Activated CD4-positive, alpha-beta T cell treated with anti-CD3 and anti-CD28 coated beads, Interleukin-2, Interleukin-6, amounts not matched to agents 100 ng/mL and 50 ng/mL, durations not matched to agents 16 hours and 8 hours (primary cell): ENCODE measurements at regions not wholly inside any gene's neighbourhood (a gene's known extent, or its start where the extent isn't known, plus 50 kb on each side); places are given as distances from the start of the nearest gene placed in this dataset.

Experiments used
- DNase-seq: peaks from one replicate; pipeline ENCODE4 v3.0.0-alpha.2; 2020

DNA sequence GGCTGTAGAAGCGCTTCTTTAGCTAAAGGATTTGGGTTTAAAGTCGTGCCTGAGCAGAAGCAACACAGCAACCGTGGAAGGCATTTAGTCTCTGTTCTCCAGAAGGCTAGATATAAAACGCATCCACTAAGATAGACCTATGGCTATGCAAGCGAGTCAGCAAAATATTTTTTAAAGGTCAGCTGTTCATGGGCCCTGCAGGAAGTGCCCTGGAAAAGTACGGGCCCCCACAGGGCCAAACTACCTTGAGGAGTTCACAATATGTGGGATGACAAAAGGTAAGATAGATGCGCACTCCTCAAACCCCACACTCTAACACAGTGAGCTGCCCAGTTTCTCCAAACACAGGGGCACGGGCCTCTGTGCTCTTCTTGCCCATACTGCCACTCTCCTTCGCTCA lies 261.6 kb downstream of the VPS13C start:
- no peak for DNase-seq

- DNase-seq: no peak
Measured at GRCh38 chr15:61796056-61796455, 264.2 kb downstream of the VPS13C start.

GRCh38 chr15:61794881-61795280 lies 265.4 kb downstream of the VPS13C start:
- no peak for DNase-seq

DNA sequence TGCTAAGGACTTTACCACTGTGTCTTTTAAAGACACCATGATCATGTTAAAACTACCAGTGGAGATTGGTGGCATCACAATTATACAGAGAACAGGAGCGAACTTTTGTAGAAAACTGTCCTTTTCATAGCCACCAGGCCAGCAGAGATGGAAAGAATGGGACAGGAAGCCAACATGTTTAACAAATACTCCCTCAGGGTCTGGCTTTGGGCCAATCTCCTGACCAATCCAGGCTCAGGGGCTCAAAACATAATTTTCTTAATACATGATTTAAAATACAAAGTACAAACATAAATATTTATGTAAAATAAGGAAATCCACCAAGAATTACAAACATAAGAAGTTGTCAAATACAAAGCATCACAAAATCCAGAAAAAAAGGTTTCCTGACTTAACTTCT lies 266.0 kb downstream of the VPS13C start:
- no peak for DNase-seq

DNA sequence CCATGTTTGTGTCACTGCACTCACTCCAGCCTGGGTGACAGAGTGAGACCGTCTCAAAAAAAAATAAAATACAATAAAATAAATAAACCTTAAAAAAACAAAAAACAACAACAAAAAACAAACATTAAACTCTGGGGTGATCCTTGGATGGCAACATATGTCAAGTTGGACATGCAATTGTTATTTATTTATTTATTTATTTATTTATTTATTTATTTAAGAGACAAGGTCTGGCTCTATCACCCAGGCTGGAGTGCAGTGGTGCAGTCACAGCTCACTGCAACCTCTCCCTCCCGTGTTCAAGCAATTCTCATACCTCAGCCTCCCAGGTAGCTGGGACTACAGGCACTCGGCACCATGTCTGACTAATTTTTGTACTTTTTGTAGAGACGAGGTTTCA lies 275.5 kb downstream of the VPS13C start:
- no peak for DNase-seq

DNA sequence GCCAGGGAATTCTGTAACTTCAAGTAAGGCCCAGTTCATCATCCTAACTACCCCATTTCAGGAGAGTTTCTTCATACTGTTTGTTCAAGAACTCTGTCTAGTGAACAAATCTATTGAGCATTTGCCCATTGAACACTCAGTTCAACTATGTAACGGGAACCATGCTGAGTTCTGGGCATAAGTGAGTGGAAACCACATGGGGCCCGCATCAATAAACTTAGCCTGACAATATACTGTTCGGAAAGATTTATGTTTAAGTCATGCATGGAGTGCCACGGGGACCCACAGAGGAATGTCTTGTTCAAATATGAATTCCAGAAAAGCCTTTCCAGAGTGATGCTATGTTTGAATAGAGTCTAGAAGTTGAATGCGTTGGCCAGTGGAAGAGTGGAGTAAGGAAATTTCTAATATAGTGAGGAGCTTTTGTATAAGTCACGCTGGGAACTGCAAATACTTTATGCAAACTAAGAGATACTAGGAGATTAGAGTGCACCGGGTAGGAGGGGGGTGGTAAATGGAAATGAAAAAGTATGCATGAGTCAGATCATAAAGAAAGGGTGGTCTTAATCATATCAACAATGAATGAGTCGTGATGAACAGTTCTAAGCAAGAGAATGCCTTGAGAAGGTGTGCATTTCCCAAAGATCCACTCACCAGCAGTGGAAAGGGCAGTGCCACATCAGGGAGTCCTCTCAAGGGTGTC lies 279.8 kb downstream of the VPS13C start:
- no peak for DNase-seq

- no peak for DNase-seq
Measured at GRCh38 chr15:61777689-61778088, 282.6 kb downstream of the VPS13C start.

- no peak for DNase-seq
Measured at GRCh38 chr15:61769557-61769956, 290.7 kb downstream of the VPS13C start.

GRCh38 chr15:61768131-61768530 lies 292.1 kb downstream of the VPS13C start:
- no peak for DNase-seq

- no peak for DNase-seq
Measured at GRCh38 chr15:61764981-61765380, 295.3 kb downstream of the VPS13C start.

- no peak for DNase-seq
Measured at GRCh38 chr15:61764141-61764540, 296.1 kb downstream of the VPS13C start.

- DNase-seq: no peak
Measured at GRCh38 chr15:61762676-61763075, 297.6 kb downstream of the VPS13C start.

- DNase-seq: no peak
Measured at GRCh38 chr15:61759639-61760038, 300.6 kb downstream of the VPS13C start.

GRCh38 chr15:61756071-61756820 lies 304.0 kb downstream of the VPS13C start:
- DNase-seq: no peak

DNA sequence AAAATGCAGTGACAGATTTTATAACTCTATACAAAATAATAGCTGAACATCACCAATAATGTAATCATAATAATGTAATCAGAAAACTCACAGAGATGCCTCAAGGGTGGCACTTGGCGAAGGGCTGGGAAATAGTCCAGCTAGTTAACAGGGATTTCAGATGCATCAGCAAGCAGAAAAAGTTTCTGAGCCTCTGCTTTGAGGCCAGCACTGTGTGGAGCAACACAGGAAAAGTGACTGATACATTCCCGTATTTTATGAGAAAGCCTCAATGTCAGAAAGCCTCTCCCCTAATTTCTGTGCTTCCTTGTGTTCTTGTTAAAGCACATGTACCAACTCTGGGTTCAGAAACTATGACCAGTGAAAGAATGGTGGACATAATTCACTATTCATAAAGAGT lies 304.8 kb downstream of the VPS13C start:
- DNase-seq: no peak

DNA sequence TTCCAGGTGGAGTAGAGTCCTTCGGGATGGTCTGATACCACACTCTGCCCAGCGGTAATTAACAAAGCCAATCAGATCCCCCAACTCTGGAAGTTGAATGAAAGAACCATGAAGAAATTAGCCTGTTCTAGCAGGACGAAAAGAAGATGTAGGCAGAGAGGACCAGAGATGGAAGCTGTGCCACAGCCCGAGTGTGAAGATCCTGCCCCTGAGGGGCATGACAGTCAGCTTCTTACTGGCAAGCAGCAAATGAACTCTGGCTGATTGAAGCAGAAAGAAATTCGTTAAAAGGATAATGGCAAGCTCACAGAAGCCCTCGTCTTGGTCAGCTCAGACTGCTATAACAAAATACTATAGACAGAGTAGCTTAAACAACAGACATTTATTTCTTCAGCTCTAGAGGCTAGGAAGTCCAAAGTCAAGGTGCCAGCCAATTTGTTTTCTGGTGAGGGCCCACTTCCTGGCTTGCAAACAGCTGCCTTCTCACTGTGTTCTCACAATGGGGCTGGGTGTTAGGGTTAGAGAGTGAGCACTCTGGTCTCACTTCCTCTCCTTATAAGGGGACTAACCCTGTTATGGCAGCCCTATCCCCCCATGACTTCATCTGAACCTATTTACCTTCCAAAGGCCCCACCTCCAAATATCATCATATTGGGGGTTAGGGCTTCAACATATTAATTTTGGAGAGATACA lies 307.1 kb downstream of the VPS13C start:
- no peak for DNase-seq

GRCh38 chr15:61752001-61752400 lies 308.2 kb downstream of the VPS13C start:
- no peak for DNase-seq

DNA sequence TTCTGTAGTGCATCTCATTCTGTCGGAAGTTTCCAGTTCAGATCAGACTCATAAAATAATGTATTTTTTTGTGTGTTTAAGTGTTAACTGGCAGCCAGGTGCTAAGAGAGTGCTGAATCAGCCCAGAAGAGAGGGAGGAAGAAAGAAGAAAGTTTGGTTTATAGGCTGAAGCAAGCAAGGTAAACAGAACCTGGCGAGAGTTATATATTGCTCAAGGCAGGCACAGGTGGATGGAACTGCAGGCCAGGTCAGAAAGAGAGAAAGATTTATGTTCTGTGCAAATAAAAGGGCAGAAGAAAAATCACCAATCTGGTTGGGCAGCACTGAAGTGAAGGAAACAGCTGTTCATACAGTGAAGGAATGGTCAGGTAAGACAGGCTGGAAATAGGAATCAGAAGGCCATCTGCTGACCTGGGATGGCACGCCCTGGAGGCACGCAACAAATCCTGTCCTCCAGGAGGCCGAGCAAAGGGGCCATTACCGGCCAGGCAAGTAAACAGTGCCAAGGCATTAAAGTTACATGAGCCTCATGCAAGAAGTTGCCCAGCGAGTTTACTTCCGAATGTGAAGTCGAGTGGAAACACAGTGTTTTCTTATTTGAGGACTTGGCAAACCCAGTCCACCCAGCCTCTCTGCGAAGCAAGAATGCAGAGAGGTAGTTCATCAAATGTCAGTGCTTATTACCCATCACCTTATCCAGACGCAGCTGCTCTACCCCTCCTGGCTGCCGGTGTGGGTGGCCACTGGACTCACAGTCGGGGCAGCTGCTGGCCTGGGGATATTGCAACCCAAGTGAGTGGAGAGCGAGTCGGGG lies 309.8 kb downstream of the VPS13C start:
- no peak for DNase-seq

DNA sequence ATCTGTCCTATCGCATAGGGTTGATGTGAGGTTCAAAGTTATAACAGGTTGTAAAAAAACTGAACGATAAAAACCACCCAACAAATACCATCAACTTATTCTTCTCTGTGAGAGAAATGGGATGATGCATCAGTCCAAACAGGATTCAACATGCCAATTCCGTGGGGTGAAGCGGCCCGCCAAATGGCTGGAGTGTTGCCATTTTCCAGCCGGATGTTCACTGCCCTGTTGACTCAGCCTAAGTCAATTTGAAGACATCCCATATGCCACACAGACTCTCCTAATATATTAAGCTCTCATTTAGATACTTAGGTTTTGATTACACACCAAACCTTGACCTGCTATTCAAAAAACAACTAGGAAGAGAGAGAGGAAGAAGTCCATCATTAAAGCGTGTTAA lies 311.1 kb downstream of the VPS13C start:
- DNase-seq: no peak

GRCh38 chr15:61748529-61748928 lies 311.7 kb downstream of the VPS13C start:
- DNase-seq: no peak

GRCh38 chr15:61746589-61746988 lies 313.7 kb downstream of the VPS13C start:
- no peak for DNase-seq

DNA sequence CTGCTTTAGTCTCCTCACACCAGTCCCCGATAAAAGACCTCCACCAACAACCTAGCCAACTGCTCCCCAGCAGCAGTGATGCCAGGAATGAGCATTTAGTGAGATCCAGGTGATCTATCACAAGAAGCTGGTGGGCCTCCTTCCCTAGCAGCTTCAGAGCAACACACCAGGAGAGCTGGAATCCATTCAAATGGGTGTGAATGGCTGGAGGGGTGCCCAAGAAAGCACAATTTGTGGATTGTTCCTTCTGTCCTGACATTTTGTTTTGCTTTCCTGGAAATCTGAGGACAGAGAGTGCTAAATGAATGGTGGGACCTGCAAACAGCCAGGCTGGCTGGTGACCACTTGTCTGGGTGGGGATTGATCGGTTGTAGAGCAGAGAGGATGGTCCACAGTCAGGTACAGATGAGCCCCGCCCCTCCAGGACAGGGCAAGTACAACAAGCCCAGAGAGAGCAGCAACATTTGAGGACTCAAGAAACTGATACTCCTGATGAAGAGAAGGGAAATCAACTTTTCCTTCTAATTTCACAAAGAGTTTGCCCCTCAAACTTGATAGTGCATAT lies 316.8 kb downstream of the VPS13C start:
- DNase-seq: no peak

DNA sequence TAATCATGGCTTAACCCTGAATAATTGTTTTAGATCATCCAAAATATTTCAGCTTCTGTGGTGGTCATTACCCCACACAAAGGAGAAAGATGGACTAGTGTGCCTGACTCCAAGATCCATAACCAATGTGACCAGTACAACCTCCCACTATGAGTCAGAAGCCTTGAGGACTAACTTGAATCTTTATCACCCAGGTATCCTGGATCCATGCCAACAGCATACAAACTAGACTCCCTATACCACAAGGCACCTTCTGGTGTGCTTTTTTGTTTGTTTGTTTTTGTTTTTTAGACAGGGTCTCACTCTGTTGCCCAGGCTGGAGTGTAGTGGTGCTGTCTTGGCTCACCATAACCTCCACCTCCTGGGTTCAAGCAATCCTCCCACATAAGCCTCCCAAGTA lies 317.7 kb downstream of the VPS13C start:
- no peak for DNase-seq
